A549 (cell line): ENCODE measurements at regions not wholly inside any gene's neighbourhood (a gene's known extent, or its start where the extent isn't known, plus 50 kb on each side); places are given as distances from the start of the nearest gene placed in this dataset.
A peak's percentile ranks its signal among the peaks of the same experiment; 100 is the strongest.

Source experiments
- ATAC-seq, 2 experiments: fragments of 200-7000 bp in 1 of 2; fragments of >200 bp in 1 of 2; cut with Nextera tagmentation in 1 of 2; cut with Tn5 transposase in 1 of 2; 3 replicates each; pipeline versions ENCODE4 v1.8.0 to v1.9.1; 2018 to 2020; ENCODE audit warnings: mild to moderate bottlenecking in 1 of 2, moderate library complexity in 1 of 2
- CTCF ChIA-PET: fragments of 300-600 bp; sonication (Branson Sonifier 250); formaldehyde crosslinking; extraction: SDS; loops from one replicate; lab custom pipeline; 2021; ENCODE audit warnings: antibody characterized with exemption, inconsistent platforms; lab: Yijun Ruan, JAX
- POLR2A ChIA-PET: fragments of 350-600 bp; formaldehyde crosslinking; extraction: SDS; loops from one replicate; lab custom pipeline; 2021; ENCODE audit warnings: antibody characterized with exemption, inconsistent platforms; lab: Yijun Ruan, JAX
- DNase-seq, 2 experiments: peaks; one replicate each; pipeline versions ENCODE4 v3.0.0 to v3.0.0-alpha.2; 2011 to 2016; ENCODE audit warnings: low read depth in 1 of 2, low spot score in 1 of 2
- FAIRE-seq: peaks from 2 replicates; lab custom pipeline; 2011; peaks lifted over from hg19 to GRCh38; lab: Jason Lieb, UNC
- H3K27ac ChIP-seq, 2 experiments: fragments of >200 bp; sonication (Bioruptor Twin); formaldehyde crosslinking; 3 replicates each; pipeline ENCODE4 v1.5.1; 2016 to 2017
- H3K4me1 ChIP-seq: fragments of >200 bp; sonication (Bioruptor Twin); formaldehyde crosslinking; 3 replicates; pipeline ENCODE4 v1.6.1; 2016
- H3K4me2 ChIP-seq: fragments of >200 bp; sonication (Bioruptor Twin); formaldehyde crosslinking; 3 replicates; pipeline ENCODE4 v1.6.1; 2016
- H3K4me3 ChIP-seq: fragments of >200 bp; sonication (Bioruptor Twin); formaldehyde crosslinking; 3 replicates; pipeline ENCODE4 v1.5.1; 2016
- H3K9me3 ChIP-seq: fragments of >200 bp; sonication (Bioruptor Twin); formaldehyde crosslinking; 3 replicates; pipeline ENCODE4 v1.6.1; 2016
- CBX2 ChIP-seq: fragments of 200-600 bp; sonication (generic); IDR thresholded peaks from 2 replicates; pipeline ENCODE4 v1.6.1; 2016; ENCODE audit warnings: low read depth, mild to moderate bottlenecking, borderline replicate concordance
- CBX8 ChIP-seq: fragments of 200-600 bp; sonication (generic); IDR thresholded peaks from 2 replicates; pipeline ENCODE4 v1.6.1; 2016
- EP300 ChIP-seq, 2 experiments: fragments of >200 bp; sonication (Bioruptor Twin); formaldehyde crosslinking; IDR thresholded peaks; 2 replicates in 1 of 2; 3 replicates in 1 of 2; pipeline ENCODE4 v1.6.1; 2016 to 2017
- FOSL2 ChIP-seq, 2 experiments: fragments of 450-650 bp in 1 of 2; fragments of >200 bp in 1 of 2; sonication (Bioruptor Twin) in 1 of 2; formaldehyde crosslinking; IDR thresholded peaks; 2 replicates each; pipeline versions ENCODE4 v1.5.0 to v1.6.1; 2016 to 2020; ENCODE audit warnings: mild to moderate bottlenecking in 1 of 2, moderate library complexity in 1 of 2
- HOXB13 ChIP-seq: fragments of 250-450 bp; sonication (Bioruptor Pico); IDR thresholded peaks from 2 replicates; pipeline ENCODE4 v1.5.0; 2020; ENCODE audit warnings: low read depth, mild to moderate bottlenecking, moderate library complexity
- JUN ChIP-seq, 2 experiments: fragments of >200 bp; sonication (Bioruptor Twin); formaldehyde crosslinking; IDR thresholded peaks; 2 replicates in 1 of 2; 3 replicates in 1 of 2; pipeline ENCODE4 v1.6.1; 2016 to 2017
- JUNB ChIP-seq: fragments of >200 bp; sonication (Bioruptor Twin); formaldehyde crosslinking; IDR thresholded peaks from 2 replicates; pipeline ENCODE4 v1.6.1; 2016
- KDM5A ChIP-seq: fragments of 200-600 bp; sonication (generic); IDR thresholded peaks from 2 replicates; pipeline ENCODE4 v1.6.1; 2016; ENCODE audit warnings: antibody characterized with exemption, mild to moderate bottlenecking
- MAFK ChIP-seq: fragments of 450-650 bp; IDR thresholded peaks from 2 replicates; pipeline ENCODE4 v1.6.1; 2014; ENCODE audit not compliant: partially characterized antibody
- POLR2A ChIP-seq: IDR thresholded peaks from 2 replicates; pipeline ENCODE4 v1.6.1; 2012; ENCODE audit warnings: mild to moderate bottlenecking, low read length
- RFX5 ChIP-seq: fragments of 450-650 bp; IDR thresholded peaks from 2 replicates; pipeline ENCODE4 v1.7.1; 2014; ENCODE audit warnings: antibody characterized with exemption, mild to moderate bottlenecking, moderate library complexity
- ZNF302 ChIP-seq: fragments of 250-450 bp; sonication (Bioruptor Pico); IDR thresholded peaks from 2 replicates; pipeline ENCODE4 v1.9.0; 2021; ENCODE audit warnings: inconsistent platforms, mild to moderate bottlenecking, moderate library complexity
- TF ChIP-seq, protein P1 (sequence below): fragments of >200 bp; sonication (Bioruptor Twin); formaldehyde crosslinking; IDR thresholded peaks from 2 replicates; pipeline ENCODE4 v1.6.1; 2016
- TF ChIP-seq, protein P2 (sequence below): IDR thresholded peaks from 2 replicates; pipeline ENCODE4 v1.6.1; 2012; ENCODE audit warnings: low read depth, borderline replicate concordance
- TF ChIP-seq, protein P3 (sequence below): fragments of >200 bp; sonication (Bioruptor Twin); formaldehyde crosslinking; IDR thresholded peaks from 3 replicates; pipeline ENCODE4 v1.6.1; 2016
- TF ChIP-seq, protein P4 (sequence below): fragments of 250-450 bp; sonication (Bioruptor Pico); IDR thresholded peaks from 2 replicates; pipeline ENCODE4 v1.5.0; 2020; ENCODE audit warnings: low read depth, mild to moderate bottlenecking, moderate library complexity
- TF ChIP-seq, protein P5 (sequence below): fragments of 250-450 bp; sonication (Bioruptor Pico); IDR thresholded peaks from 2 replicates; pipeline ENCODE4 v1.5.0; 2021; ENCODE audit warnings: mild to moderate bottlenecking, moderate library complexity, borderline replicate concordance
- TF ChIP-seq, protein P6 (sequence below): fragments of 150-350 bp; IDR thresholded peaks from 2 replicates; pipeline ENCODE4 v1.6.1; 2014; ENCODE audit warnings: low read depth, mild to moderate bottlenecking, low read length

- FAIRE-seq (no peak), ATAC-seq (no peak)
- no peak overlapping the region for H3K4me2 ChIP-seq
- TF ChIP-seq JUNB (no peak), ZNF302 (CRISPR knock-in tag) (no peak), JUN (IDR thresholded peaks at IDR 0.05) (no peak), EP300 (IDR thresholded peaks at IDR 0.05) (no peak), CBX8 (no peak), POLR2A (no peak), FOSL2 (IDR thresholded peaks at IDR 0.05) (no peak), FOSL2 (CRISPR knock-in tag; IDR thresholded peaks at IDR 0.05) (no peak), KDM5A (no peak), RFX5 (no peak), CBX2 (no peak), MAFK (no peak), HOXB13 (CRISPR knock-in tag) (no peak)
- TF ChIP-seq, protein P1, sequence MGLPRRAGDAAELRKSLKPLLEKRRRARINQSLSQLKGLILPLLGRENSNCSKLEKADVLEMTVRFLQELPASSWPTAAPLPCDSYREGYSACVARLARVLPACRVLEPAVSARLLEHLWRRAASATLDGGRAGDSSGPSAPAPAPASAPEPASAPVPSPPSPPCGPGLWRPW = no peak
- TF ChIP-seq, protein P2, sequence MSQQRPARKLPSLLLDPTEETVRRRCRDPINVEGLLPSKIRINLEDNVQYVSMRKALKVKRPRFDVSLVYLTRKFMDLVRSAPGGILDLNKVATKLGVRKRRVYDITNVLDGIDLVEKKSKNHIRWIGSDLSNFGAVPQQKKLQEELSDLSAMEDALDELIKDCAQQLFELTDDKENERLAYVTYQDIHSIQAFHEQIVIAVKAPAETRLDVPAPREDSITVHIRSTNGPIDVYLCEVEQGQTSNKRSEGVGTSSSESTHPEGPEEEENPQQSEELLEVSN = no peak
- TF ChIP-seq, protein P3, sequence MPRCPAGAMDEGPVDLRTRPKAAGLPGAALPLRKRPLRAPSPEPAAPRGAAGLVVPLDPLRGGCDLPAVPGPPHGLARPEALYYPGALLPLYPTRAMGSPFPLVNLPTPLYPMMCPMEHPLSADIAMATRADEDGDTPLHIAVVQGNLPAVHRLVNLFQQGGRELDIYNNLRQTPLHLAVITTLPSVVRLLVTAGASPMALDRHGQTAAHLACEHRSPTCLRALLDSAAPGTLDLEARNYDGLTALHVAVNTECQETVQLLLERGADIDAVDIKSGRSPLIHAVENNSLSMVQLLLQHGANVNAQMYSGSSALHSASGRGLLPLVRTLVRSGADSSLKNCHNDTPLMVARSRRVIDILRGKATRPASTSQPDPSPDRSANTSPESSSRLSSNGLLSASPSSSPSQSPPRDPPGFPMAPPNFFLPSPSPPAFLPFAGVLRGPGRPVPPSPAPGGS = no peak
- TF ChIP-seq, protein P4, sequence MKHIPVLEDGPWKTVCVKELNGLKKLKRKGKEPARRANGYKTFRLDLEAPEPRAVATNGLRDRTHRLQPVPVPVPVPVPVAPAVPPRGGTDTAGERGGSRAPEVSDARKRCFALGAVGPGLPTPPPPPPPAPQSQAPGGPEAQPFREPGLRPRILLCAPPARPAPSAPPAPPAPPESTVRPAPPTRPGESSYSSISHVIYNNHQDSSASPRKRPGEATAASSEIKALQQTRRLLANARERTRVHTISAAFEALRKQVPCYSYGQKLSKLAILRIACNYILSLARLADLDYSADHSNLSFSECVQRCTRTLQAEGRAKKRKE (CRISPR knock-in tag) = no peak
- TF ChIP-seq, protein P5, sequence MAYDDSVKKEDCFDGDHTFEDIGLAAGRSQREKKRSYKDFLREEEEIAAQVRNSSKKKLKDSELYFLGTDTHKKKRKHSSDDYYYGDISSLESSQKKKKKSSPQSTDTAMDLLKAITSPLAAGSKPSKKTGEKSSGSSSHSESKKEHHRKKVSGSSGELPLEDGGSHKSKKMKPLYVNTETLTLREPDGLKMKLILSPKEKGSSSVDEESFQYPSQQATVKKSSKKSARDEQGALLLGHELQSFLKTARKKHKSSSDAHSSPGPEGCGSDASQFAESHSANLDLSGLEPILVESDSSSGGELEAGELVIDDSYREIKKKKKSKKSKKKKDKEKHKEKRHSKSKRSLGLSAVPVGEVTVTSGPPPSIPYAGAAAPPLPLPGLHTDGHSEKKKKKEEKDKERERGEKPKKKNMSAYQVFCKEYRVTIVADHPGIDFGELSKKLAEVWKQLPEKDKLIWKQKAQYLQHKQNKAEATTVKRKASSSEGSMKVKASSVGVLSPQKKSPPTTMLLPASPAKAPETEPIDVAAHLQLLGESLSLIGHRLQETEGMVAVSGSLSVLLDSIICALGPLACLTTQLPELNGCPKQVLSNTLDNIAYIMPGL (CRISPR knock-in tag) = no peak
- TF ChIP-seq, all 56 proteins: peak for 0
- DNase-seq = no peak
- H3K4me3 ChIP-seq = no peak overlapping the region
- H3K27ac ChIP-seq = no peak overlapping the region
- ChIA-PET CTCF (no interaction called here), POLR2A (no interaction called here)
- H3K4me1 ChIP-seq = peaks cover 14% of the 10 kb centered on the region; the same call in 2 of the 3 replicates
- no peaks in the 10 kb centered on the region for H3K9me3 ChIP-seq
These were observed 468.0 kb downstream of the FUT8 start for GRCh38 chr14:65880507-65880906.

DNA sequence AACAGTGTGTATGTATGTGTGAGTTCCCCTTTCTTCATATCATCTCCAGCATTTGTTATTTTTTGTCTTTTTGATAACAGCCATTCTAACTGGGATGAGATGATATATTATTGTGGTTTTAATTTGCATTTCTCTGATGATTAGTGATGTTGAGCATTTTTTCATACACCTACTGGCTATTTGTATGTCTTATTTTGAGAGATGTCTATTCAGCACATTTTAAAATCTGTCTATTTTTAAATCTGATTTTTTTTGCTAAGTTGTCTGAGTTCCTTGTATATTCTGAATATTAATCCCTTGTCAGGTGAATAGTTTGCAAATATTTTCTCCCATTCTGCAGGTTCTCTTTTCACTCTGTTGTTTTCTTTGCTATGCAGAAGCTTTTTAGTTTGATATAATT, 469.1 kb downstream of the FUT8 start:
- Histone ChIP-seq H3K27ac (no peak overlapping the region), H3K4me1 (peaks cover 14% of the 10 kb centered on the region; the same call in 2 of the 3 replicates), H3K9me3 (no peaks in the 10 kb centered on the region)
- ATAC-seq = no peak
- no peak for FAIRE-seq
- POLR2A ChIA-PET = no interaction called here
- no peak for DNase-seq
- CTCF ChIA-PET = interaction anchor here (0.6 kb wide), 1 partner anchor 218 kb away, joined by 3 read pairs; no protein-coding TSS in a partner anchor
- TF ChIP-seq, protein P6, sequence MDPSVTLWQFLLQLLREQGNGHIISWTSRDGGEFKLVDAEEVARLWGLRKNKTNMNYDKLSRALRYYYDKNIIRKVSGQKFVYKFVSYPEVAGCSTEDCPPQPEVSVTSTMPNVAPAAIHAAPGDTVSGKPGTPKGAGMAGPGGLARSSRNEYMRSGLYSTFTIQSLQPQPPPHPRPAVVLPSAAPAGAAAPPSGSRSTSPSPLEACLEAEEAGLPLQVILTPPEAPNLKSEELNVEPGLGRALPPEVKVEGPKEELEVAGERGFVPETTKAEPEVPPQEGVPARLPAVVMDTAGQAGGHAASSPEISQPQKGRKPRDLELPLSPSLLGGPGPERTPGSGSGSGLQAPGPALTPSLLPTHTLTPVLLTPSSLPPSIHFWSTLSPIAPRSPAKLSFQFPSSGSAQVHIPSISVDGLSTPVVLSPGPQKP = no peak
- no peak for TF ChIP-seq FOSL2 (IDR thresholded peaks at IDR 0.05)
- no peak for TF ChIP-seq FOSL2 (CRISPR knock-in tag; IDR thresholded peaks at IDR 0.05)
- TF ChIP-seq MAFK = peak; percentile 62
- TF ChIP-seq, all 56 proteins: peak for 1
- H3K4me3 ChIP-seq = no peak overlapping the region
- H3K4me2 ChIP-seq = no peak overlapping the region
